Gastroesophageal sphincter (tissue), 4 donors: ENCODE measurements at regions not wholly inside any gene's neighbourhood (a gene's known extent, or its start where the extent isn't known, plus 50 kb on each side); places are given as distances from the start of the nearest gene placed in this dataset.

Source experiments
- ATAC-seq: fragments of 150-250 bp; one replicate; pipeline ENCODE4 v1.9.1; 2016; ENCODE audit warnings: mild to moderate bottlenecking, moderate library complexity
- H3K27ac ChIP-seq, 4 donors: fragments of 200-600 bp; sonication (generic) in 3 of 4; 1 replicate in 3 of 4; 2 replicates in 1 of 4; pipeline ENCODE4 v1.5.1; 2016 to 2019
- H3K27me3 ChIP-seq: fragments of 200-600 bp; sonication (generic); one replicate; pipeline ENCODE4 v1.5.1; 2019
- H3K36me3 ChIP-seq, 2 donors: fragments of 200-600 bp; sonication (generic); one replicate each; pipeline ENCODE4 v1.5.1; 2019; ENCODE audit warnings: control low read depth in 1 of 2
- H3K4me1 ChIP-seq, 3 donors: fragments of 200-600 bp; sonication (generic); 1 replicate in 2 of 3; 2 replicates in 1 of 3; pipeline ENCODE4 v1.5.1; 2016 to 2019; ENCODE audit warnings: control low read depth in 2 of 3
- H3K4me3 ChIP-seq, 2 donors: fragments of 200-600 bp; sonication (generic); one replicate each; pipeline ENCODE4 v1.5.1; 2019; ENCODE audit warnings: mild to moderate bottlenecking in 1 of 2, moderate library complexity in 1 of 2
- H3K9me3 ChIP-seq, 3 donors: fragments of 200-600 bp; sonication (generic); one replicate each; pipeline ENCODE4 v1.5.1; 2017 to 2019; ENCODE audit warnings: control low read depth in 2 of 3
- EP300 ChIP-seq: sonication (generic); formaldehyde crosslinking; IDR thresholded peaks from one replicate; pipeline ENCODE4 v1.6.1; 2017; ENCODE audit warnings: antibody characterized with exemption, mild to moderate bottlenecking
- POLR2A ChIP-seq, 2 donors: fragments of 450-650 bp; IDR thresholded peaks; one replicate each; pipeline ENCODE4 v1.6.1; 2017; ENCODE audit warnings: antibody characterized with exemption in 2 of 2, mild to moderate bottlenecking in 2 of 2, moderate library complexity in 1 of 2
- POLR2AphosphoS5 ChIP-seq: sonication (generic); formaldehyde crosslinking; IDR thresholded peaks from one replicate; pipeline ENCODE4 v1.6.1; 2017; ENCODE audit warnings: antibody characterized with exemption
- WGBS, 2 donors: methylation state at CpG; one replicate each; pipeline ENCODE4 v1.1.5; 2018; ENCODE audit warnings: low coverage in 1 of 2; 5-methylcytosine and 5-hydroxymethylcytosine counted together
- TF ChIP-seq, protein P1 (sequence below), 4 experiments: fragments of 200-600 bp in 2 of 4; fragments of 450-650 bp in 2 of 4; sonication (generic) in 1 of 4; IDR thresholded peaks; one replicate each; pipeline ENCODE4 v1.5.1; 2017 to 2019; ENCODE audit warnings: antibody characterized with exemption in 4 of 4, mild to moderate bottlenecking in 2 of 4, moderate library complexity in 2 of 4

DNA sequence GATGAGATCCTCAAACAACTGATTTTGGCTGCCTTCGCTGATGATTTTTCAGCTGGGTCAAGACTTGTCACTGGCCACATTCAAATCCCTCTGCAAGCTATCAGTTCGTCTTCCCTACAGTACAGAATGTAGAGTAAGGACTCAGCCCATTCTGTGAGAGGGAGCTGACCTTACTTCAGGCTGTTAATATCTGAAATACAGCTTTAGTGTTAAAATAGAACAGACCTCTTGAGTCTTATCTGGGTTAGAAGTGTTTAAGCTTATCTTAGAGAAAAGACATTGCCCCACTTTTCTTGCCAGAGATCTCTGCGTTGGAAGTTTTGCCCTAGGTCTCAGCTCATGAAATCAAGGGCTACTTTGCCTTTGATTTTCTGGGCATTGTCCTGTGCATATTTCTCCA is 383.4 kb upstream of the LARGE1 start:
- Histone ChIP-seq H3K9me3 (no peaks in the 10 kb centered on the region), H3K4me1 (peaks cover 0 to 5% (median 0%) of the 10 kb centered on the region in 3 donors), H3K36me3 (no peaks in the 10 kb centered on the region), H3K27ac (no peak overlapping the region), H3K27me3 (no peaks in the 10 kb centered on the region), H3K4me3 (no peak overlapping the region)
- no peak for TF ChIP-seq POLR2AphosphoS5
- TF ChIP-seq EP300 = no peak
- TF ChIP-seq POLR2A (IDR thresholded peaks at IDR 0.05) = no peak
- TF ChIP-seq, protein P1, sequence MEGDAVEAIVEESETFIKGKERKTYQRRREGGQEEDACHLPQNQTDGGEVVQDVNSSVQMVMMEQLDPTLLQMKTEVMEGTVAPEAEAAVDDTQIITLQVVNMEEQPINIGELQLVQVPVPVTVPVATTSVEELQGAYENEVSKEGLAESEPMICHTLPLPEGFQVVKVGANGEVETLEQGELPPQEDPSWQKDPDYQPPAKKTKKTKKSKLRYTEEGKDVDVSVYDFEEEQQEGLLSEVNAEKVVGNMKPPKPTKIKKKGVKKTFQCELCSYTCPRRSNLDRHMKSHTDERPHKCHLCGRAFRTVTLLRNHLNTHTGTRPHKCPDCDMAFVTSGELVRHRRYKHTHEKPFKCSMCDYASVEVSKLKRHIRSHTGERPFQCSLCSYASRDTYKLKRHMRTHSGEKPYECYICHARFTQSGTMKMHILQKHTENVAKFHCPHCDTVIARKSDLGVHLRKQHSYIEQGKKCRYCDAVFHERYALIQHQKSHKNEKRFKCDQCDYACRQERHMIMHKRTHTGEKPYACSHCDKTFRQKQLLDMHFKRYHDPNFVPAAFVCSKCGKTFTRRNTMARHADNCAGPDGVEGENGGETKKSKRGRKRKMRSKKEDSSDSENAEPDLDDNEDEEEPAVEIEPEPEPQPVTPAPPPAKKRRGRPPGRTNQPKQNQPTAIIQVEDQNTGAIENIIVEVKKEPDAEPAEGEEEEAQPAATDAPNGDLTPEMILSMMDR (IDR thresholded peaks at IDR 0.05) = no peak
- no peak for ATAC-seq
- 34 to 63% methylated on average over 2 to 3 of the region's 3 CpGs for WGBS, 2 donors

DNA sequence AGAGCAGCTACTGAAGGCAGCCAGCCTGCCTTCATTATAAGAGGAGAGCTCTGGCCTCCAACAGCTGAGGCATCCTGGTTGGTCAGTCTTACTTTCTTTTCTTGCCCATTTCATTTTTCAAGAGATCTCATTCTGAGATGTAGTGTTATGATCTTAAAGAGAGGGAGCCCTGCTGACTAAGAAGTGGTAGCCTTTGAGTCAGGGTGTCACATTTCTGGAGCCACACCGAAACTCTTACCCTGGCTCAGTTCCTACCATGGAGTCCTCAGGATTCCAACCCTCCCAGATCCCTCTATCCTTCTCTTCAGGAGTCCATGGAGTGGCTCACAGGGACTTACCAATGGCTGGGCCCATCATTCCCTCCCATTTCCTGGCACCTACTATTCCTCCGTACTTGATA is 386.1 kb upstream of the LARGE1 start:
- ATAC-seq = no peak
- Histone ChIP-seq H3K9me3 (no peaks in the 10 kb centered on the region), H3K27ac (no peak overlapping the region), H3K4me1 (peaks cover 0 to 5% (median 0%) of the 10 kb centered on the region in 3 donors), H3K27me3 (no peaks in the 10 kb centered on the region), H3K4me3 (no peak overlapping the region), H3K36me3 (no peaks in the 10 kb centered on the region)
- TF ChIP-seq POLR2AphosphoS5 = no peak
- TF ChIP-seq, protein P1 (IDR thresholded peaks at IDR 0.05) = no peak
- no peak for TF ChIP-seq POLR2A (IDR thresholded peaks at IDR 0.05)
- TF ChIP-seq EP300 = no peak
- 80 to 94% methylated on average over 1 to 2 of the region's 2 CpGs for WGBS, 2 donors

DNA sequence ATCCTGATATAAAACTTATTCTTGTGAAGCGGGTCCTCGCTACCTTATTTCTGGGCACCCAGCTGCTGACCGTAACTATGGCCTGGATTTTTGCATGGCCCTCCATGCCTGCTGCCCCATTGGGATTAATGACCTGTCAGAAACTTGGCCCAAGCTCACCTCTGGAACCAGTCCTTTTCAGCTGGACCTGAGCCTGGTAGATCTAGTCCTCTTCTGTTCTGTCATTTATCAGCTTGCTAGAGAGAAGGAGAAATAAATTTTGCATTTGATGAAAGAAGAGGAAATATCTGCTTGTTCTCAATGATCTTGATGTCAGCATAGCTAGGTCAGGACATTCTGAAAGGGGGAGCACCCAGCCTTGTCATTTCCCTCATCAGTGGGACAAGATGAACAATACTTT is 387.8 kb upstream of the LARGE1 start:
- no peak for TF ChIP-seq POLR2A (IDR thresholded peaks at IDR 0.05)
- TF ChIP-seq EP300 = no peak
- TF ChIP-seq, protein P1 (IDR thresholded peaks at IDR 0.05) = no peak
- TF ChIP-seq POLR2AphosphoS5 = no peak
- ATAC-seq = no peak
- H3K27me3 ChIP-seq = no peaks in the 10 kb centered on the region
- no peaks in the 10 kb centered on the region for H3K36me3 ChIP-seq
- H3K27ac ChIP-seq = no peak overlapping the region
- H3K4me3 ChIP-seq = no peak overlapping the region
- 76% methylated on average over 3 of the region's 3 CpGs; no CpG with 5 or more reads in 1 of the 2 donors for WGBS, 2 donors
- H3K9me3 ChIP-seq = no peaks in the 10 kb centered on the region
- peaks cover 0 to 5% (median 0%) of the 10 kb centered on the region in 3 donors for H3K4me1 ChIP-seq

DNA sequence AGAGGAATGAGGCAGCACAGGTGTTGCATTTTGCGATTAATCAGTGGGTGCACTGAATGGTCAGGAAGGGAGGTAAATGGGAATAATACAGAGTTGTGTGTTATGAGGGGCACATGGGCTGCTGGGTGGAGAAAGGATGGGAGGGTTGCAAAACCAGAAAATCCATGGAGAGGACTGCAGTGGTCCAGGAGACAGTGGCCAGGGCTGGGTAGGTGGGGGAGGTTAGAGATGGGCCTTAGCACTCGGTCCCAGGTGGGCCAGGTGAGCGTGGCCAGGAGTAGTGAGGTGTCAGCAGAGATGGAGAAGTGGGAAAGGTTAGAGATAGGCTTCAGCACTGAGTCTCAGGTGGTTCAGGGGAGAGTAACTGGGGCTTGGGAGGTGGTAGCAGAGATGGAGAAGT is 399.1 kb upstream of the LARGE1 start:
- ATAC-seq = no peak
- peaks cover 11% of the 10 kb centered on the region for H3K27me3 ChIP-seq
- no peaks in the 10 kb centered on the region for H3K36me3 ChIP-seq
- no peak overlapping the region for H3K27ac ChIP-seq
- no peaks in the 10 kb centered on the region for H3K4me1 ChIP-seq
- 81 to 90% methylated on average over 2 to 3 of the region's 3 CpGs for WGBS, 2 donors
- no peak overlapping the region for H3K4me3 ChIP-seq
- H3K9me3 ChIP-seq = peaks cover 0 to 14% (median 0%) of the 10 kb centered on the region in 3 donors
- TF ChIP-seq POLR2AphosphoS5 (no peak), EP300 (no peak), POLR2A (IDR thresholded peaks at IDR 0.05) (no peak)
- TF ChIP-seq, protein P1 (IDR thresholded peaks at IDR 0.05) = no peak

DNA sequence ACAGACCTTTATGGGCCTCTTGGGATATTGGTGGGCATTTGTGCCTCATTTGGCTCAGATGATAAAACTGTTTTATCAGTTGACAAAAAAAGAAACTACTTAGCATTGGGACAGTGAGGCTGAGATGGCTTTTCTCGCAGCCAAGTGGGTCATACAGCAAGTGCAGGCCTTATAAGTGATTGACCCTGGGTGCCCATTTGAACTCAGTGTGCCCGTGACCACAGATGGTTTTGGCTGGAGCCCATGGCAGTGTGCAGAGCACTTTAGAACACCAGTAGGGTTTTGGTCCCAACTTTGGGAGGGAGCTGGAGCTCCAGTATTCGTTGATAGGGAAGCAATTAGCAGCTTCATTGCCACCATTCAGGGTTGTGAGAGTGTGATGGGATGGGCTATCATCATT is 404.5 kb upstream of the LARGE1 start:
- WGBS, 2 donors = 79% methylated on average over 3 of the region's 3 CpGs; no CpG with 5 or more reads in 1 of the 2 donors

More for the DNA sequence above, 404.5 kb upstream of the LARGE1 start:
- H3K9me3 ChIP-seq = no peaks in the 10 kb centered on the region
- TF ChIP-seq POLR2AphosphoS5 = no peak
- TF ChIP-seq, protein P1 (IDR thresholded peaks at IDR 0.05) = no peak
- TF ChIP-seq POLR2A (IDR thresholded peaks at IDR 0.05) = no peak
- no peak for TF ChIP-seq EP300
- H3K4me1 ChIP-seq = no peaks in the 10 kb centered on the region
- no peak overlapping the region for H3K27ac ChIP-seq
- H3K4me3 ChIP-seq = no peak overlapping the region
- H3K27me3 ChIP-seq = no peaks in the 10 kb centered on the region
- no peaks in the 10 kb centered on the region for H3K36me3 ChIP-seq
- ATAC-seq = no peak
